ENCODE measurements at regions not wholly inside any gene's neighbourhood (a gene's known extent, or its start where the extent isn't known, plus 50 kb on each side); places are given as distances from the start of the nearest gene placed in this dataset.

DNA sequence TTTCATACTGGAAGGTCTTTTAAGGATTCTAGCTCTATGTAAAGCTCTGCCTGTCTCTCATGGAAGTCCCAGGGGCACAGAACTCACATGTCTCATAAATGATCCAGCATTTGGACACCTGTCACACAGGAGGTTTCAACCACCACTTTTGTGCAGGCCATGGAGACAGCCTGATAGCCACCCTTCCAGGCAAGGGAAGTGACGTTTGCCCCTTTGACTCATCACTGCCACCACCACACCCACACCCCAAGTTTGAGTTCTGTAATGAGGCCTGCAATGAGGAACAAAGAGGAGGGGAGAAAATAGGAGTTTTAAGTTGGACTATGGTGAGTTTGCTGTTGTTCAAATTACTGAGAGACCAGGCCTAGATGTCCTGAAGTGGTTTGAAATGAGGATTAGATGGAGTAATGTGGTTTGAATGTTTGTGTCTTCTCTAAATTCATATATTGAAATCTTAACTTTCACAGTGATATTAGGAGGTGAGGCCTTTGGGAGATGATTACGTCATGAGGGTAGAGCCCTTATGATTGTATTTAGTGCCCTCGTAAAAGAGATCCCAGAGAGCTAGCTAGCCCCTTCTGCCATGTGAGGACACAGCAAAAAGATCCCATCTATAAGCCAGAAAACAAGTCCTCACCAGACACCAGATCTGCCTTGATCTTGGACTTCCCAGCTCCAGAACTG lies 175.3 kb upstream of the EPHA4 start:
- TF ChIP-seq, protein P1, sequence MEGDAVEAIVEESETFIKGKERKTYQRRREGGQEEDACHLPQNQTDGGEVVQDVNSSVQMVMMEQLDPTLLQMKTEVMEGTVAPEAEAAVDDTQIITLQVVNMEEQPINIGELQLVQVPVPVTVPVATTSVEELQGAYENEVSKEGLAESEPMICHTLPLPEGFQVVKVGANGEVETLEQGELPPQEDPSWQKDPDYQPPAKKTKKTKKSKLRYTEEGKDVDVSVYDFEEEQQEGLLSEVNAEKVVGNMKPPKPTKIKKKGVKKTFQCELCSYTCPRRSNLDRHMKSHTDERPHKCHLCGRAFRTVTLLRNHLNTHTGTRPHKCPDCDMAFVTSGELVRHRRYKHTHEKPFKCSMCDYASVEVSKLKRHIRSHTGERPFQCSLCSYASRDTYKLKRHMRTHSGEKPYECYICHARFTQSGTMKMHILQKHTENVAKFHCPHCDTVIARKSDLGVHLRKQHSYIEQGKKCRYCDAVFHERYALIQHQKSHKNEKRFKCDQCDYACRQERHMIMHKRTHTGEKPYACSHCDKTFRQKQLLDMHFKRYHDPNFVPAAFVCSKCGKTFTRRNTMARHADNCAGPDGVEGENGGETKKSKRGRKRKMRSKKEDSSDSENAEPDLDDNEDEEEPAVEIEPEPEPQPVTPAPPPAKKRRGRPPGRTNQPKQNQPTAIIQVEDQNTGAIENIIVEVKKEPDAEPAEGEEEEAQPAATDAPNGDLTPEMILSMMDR (conservative IDR thresholded peaks at IDR 0.05; ENCODE audit: low read depth, low read length): no peak
- TF ChIP-seq POLR2A (IDR thresholded peaks at IDR 0.05; ENCODE audit: low read depth, low read length) (no peak), RFX5 (IDR thresholded peaks at IDR 0.05; ENCODE audit: low read depth, low read length) (no peak), BHLHE40 (IDR thresholded peaks at IDR 0.05; ENCODE audit: low read depth, low read length) (no peak), MXI1 (IDR thresholded peaks at IDR 0.05; ENCODE audit: borderline replicate concordance, low read depth, low read length) (no peak), MAZ (IDR thresholded peaks at IDR 0.05; ENCODE audit: borderline replicate concordance, low read depth, low read length) (no peak), CEBPB (IDR thresholded peaks at IDR 0.05; ENCODE audit: low read depth, low read length) (no peak), SMC3 (IDR thresholded peaks at IDR 0.05; ENCODE audit: low read depth, low read length) (no peak), FOS (IDR thresholded peaks at IDR 0.05; ENCODE audit: low read depth, low read length) (no peak), RAD21 (IDR thresholded peaks at IDR 0.05; ENCODE audit: low read length) (no peak), RCOR1 (IDR thresholded peaks at IDR 0.05; ENCODE audit: insufficient replicate concordance, low read length) (no peak)
- TF ChIP-seq, protein P2, sequence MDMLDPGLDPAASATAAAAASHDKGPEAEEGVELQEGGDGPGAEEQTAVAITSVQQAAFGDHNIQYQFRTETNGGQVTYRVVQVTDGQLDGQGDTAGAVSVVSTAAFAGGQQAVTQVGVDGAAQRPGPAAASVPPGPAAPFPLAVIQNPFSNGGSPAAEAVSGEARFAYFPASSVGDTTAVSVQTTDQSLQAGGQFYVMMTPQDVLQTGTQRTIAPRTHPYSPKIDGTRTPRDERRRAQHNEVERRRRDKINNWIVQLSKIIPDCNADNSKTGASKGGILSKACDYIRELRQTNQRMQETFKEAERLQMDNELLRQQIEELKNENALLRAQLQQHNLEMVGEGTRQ (IDR thresholded peaks at IDR 0.05; ENCODE audit: low read depth, low read length): no peak
- TF ChIP-seq, protein P3, sequence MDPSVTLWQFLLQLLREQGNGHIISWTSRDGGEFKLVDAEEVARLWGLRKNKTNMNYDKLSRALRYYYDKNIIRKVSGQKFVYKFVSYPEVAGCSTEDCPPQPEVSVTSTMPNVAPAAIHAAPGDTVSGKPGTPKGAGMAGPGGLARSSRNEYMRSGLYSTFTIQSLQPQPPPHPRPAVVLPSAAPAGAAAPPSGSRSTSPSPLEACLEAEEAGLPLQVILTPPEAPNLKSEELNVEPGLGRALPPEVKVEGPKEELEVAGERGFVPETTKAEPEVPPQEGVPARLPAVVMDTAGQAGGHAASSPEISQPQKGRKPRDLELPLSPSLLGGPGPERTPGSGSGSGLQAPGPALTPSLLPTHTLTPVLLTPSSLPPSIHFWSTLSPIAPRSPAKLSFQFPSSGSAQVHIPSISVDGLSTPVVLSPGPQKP (IDR thresholded peaks at IDR 0.05; ENCODE audit: borderline replicate concordance, low read depth, low read length): no peak
